ENCODE measurements at regions not wholly inside any gene's neighbourhood (a gene's known extent, or its start where the extent isn't known, plus 50 kb on each side); places are given as distances from the start of the nearest gene placed in this dataset.
"Not testable (repeated sequence)": the region's sequence is repeated elsewhere in the genome, so short reads cannot be mapped to it uniquely, and the experiment has no call there.

- H3K9me3 ChIP-seq (ENCODE audit: control insufficient read depth, insufficient read depth, low read length), result no peaks in the 10 kb centered on the region
Measured at GRCh38 chr7:81383846-81384245, 386.0 kb downstream of the HGF start.

GRCh38 chr7:81374641-81375040, 395.2 kb downstream of the HGF start:
- H3K4me1 ChIP-seq (ENCODE audit: control insufficient read depth, insufficient read depth, low read length); H3K36me3 ChIP-seq (ENCODE audit: control insufficient read depth, insufficient read depth, low read length); H3K27me3 ChIP-seq (ENCODE audit: control insufficient read depth, insufficient read depth, low read length); H3K4me3 ChIP-seq (ENCODE audit: low read depth, low read length); H3K9me3 ChIP-seq (ENCODE audit: control insufficient read depth, insufficient read depth, low read length); H3K9ac ChIP-seq (ENCODE audit: low read depth, low read length): not testable (repeated sequence)

More at GRCh38 chr7:81383846-81384245, 386.0 kb downstream of the HGF start:
- Histone ChIP-seq H3K27me3 (ENCODE audit: control insufficient read depth, insufficient read depth, low read length) (no peaks in the 10 kb centered on the region), H3K4me1 (ENCODE audit: control insufficient read depth, insufficient read depth, low read length) (no peaks in the 10 kb centered on the region), H3K36me3 (ENCODE audit: control insufficient read depth, insufficient read depth, low read length) (no peaks in the 10 kb centered on the region), H3K4me3 (ENCODE audit: low read depth, low read length) (no peak overlapping the region), H3K9ac (ENCODE audit: low read depth, low read length) (no peak overlapping the region)

- Histone ChIP-seq H3K36me3 (ENCODE audit: control insufficient read depth, insufficient read depth, low read length) (no peaks in the 10 kb centered on the region), H3K9me3 (ENCODE audit: control insufficient read depth, insufficient read depth, low read length) (no peaks in the 10 kb centered on the region), H3K9ac (ENCODE audit: low read depth, low read length) (no peak overlapping the region), H3K4me1 (ENCODE audit: control insufficient read depth, insufficient read depth, low read length) (peaks cover 3% of the 10 kb centered on the region), H3K27me3 (ENCODE audit: control insufficient read depth, insufficient read depth, low read length) (no peaks in the 10 kb centered on the region), H3K4me3 (ENCODE audit: low read depth, low read length) (no peak overlapping the region)
Measured at GRCh38 chr7:81370822-81371221, 399.0 kb downstream of the HGF start.

DNA sequence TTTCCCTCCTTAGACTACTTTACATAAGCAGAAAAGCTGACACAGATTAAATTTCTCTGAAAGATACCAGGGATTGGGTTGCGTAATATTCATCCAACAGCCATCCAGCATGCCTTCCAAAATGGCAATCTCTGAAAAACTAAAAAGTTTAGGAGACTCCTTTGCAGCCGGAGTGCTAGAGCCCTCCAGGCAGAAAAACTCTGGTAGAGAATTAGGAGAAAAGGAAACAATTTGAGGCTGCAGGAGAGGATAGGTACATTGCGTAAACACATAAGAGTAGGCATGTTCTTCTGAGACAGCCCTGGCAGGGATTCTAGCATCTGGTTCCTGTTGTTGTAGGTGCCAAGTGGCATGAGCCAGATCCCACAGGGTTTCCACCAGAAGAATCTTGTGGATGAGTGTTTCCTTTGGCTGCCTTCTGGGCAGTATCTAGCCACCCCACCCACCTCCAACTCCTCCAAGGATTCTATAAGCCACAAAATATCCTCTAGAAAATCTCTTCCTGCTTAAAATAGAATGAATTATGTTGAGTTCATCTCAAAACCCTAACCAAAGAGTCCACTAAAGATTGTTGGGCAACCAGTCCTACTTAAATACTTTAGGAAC, 402.4 kb downstream of the HGF start:
- Histone ChIP-seq H3K9ac (ENCODE audit: low read depth, low read length) (no peak overlapping the region), H3K4me1 (ENCODE audit: control insufficient read depth, insufficient read depth, low read length) (peaks cover 3% of the 10 kb centered on the region), H3K27me3 (ENCODE audit: control insufficient read depth, insufficient read depth, low read length) (no peaks in the 10 kb centered on the region), H3K9me3 (ENCODE audit: control insufficient read depth, insufficient read depth, low read length) (no peaks in the 10 kb centered on the region), H3K36me3 (ENCODE audit: control insufficient read depth, insufficient read depth, low read length) (no peaks in the 10 kb centered on the region), H3K4me3 (ENCODE audit: low read depth, low read length) (no peak overlapping the region)

DNA sequence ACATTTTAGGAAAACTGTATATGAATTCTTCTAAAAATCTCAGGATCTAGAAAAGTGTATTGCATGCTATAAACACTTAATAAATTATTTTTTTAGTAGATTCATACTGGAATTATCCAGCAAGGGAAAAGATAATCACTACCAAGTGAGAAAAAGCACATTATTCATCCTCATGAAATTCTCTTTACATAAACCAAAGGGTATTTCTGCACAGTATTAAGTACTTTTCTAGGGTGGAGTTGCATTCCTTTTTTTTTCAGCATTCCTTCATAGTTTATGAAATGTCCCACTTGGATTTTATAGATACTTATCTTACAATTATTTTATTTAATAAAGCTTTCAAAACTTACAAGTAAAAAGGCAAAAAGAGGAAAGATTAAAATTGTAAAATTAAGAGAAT, 403.3 kb downstream of the HGF start:
- no peaks in the 10 kb centered on the region for H3K27me3 ChIP-seq (ENCODE audit: control insufficient read depth, insufficient read depth, low read length)
- no peak overlapping the region for H3K4me3 ChIP-seq (ENCODE audit: low read depth, low read length)
- no peaks in the 10 kb centered on the region for H3K9me3 ChIP-seq (ENCODE audit: control insufficient read depth, insufficient read depth, low read length)
- H3K9ac ChIP-seq (ENCODE audit: low read depth, low read length), result no peak overlapping the region
- peaks cover 3% of the 10 kb centered on the region for H3K4me1 ChIP-seq (ENCODE audit: control insufficient read depth, insufficient read depth, low read length)
- no peaks in the 10 kb centered on the region for H3K36me3 ChIP-seq (ENCODE audit: control insufficient read depth, insufficient read depth, low read length)

DNA sequence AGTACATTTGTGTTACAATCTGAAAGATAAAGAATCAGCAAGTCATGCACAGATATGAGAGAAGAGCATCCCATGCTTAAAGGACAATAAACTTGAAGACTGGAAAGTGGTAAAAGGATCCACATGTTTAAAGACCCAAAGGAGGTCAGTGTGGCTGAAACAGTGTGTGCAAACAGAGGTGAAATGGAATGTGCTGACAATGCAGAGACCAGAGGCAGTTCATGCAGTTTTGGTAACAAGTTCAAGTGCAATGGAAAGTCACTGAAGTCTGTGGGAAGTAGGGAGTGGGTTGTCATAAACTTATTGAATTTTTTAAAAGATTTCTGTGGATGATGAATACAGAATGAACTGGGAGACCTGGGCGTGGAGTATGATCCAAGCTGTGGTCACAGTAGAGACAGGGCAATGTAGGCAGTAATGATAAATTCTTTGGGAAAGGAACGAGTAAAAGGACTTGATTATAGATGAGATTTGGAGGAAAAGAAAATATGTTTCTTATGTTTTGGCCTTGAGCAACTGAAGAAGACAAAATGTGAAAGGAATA, 408.0 kb downstream of the HGF start:
- H3K4me3 ChIP-seq (ENCODE audit: low read depth, low read length), result no peak overlapping the region
- H3K27me3 ChIP-seq (ENCODE audit: control insufficient read depth, insufficient read depth, low read length), result no peaks in the 10 kb centered on the region
- no peaks in the 10 kb centered on the region for H3K36me3 ChIP-seq (ENCODE audit: control insufficient read depth, insufficient read depth, low read length)
- H3K4me1 ChIP-seq (ENCODE audit: control insufficient read depth, insufficient read depth, low read length), result no peaks in the 10 kb centered on the region
- H3K9me3 ChIP-seq (ENCODE audit: control insufficient read depth, insufficient read depth, low read length), result no peaks in the 10 kb centered on the region
- H3K9ac ChIP-seq (ENCODE audit: low read depth, low read length), result no peak overlapping the region

- Histone ChIP-seq H3K9ac (ENCODE audit: low read depth, low read length) (no peak overlapping the region), H3K9me3 (ENCODE audit: control insufficient read depth, insufficient read depth, low read length) (no peaks in the 10 kb centered on the region), H3K4me3 (ENCODE audit: low read depth, low read length) (no peak overlapping the region), H3K36me3 (ENCODE audit: control insufficient read depth, insufficient read depth, low read length) (no peaks in the 10 kb centered on the region), H3K27me3 (ENCODE audit: control insufficient read depth, insufficient read depth, low read length) (no peaks in the 10 kb centered on the region), H3K4me1 (ENCODE audit: control insufficient read depth, insufficient read depth, low read length) (no peaks in the 10 kb centered on the region)
Measured at GRCh38 chr7:81355911-81356310, 413.9 kb downstream of the HGF start.

GRCh38 chr7:81349044-81349443, 420.8 kb downstream of the HGF start:
- Histone ChIP-seq H3K27me3 (ENCODE audit: control insufficient read depth, insufficient read depth, low read length) (no peaks in the 10 kb centered on the region), H3K36me3 (ENCODE audit: control insufficient read depth, insufficient read depth, low read length) (no peaks in the 10 kb centered on the region), H3K9me3 (ENCODE audit: control insufficient read depth, insufficient read depth, low read length) (no peaks in the 10 kb centered on the region), H3K4me1 (ENCODE audit: control insufficient read depth, insufficient read depth, low read length) (no peaks in the 10 kb centered on the region), H3K4me3 (ENCODE audit: low read depth, low read length) (no peak overlapping the region), H3K9ac (ENCODE audit: low read depth, low read length) (no peak overlapping the region)

DNA sequence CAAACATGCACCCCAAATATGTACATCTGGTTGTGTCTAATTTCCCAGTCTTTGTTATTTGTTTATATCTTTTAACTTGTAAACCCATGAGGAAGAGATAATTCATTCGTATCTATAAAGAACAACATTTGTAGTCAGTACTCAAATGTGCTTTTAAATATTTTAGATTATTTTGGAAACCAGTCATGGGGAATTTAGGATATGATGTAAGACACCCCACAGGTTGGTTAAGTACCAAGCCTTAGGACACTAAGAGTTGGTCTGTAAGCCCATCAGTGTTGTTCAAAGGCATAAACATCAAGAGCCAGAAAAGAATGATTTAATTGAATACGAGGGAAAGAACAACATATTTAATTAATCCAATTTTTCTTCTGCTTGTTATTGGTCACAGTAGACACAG, 421.1 kb upstream of the SEMA3C start:
- Histone ChIP-seq H3K27me3 (ENCODE audit: control insufficient read depth, insufficient read depth, low read length) (no peaks in the 10 kb centered on the region), H3K9ac (ENCODE audit: low read depth, low read length) (no peak overlapping the region), H3K9me3 (ENCODE audit: control insufficient read depth, insufficient read depth, low read length) (no peaks in the 10 kb centered on the region), H3K4me3 (ENCODE audit: low read depth, low read length) (no peak overlapping the region), H3K36me3 (ENCODE audit: control insufficient read depth, insufficient read depth, low read length) (no peaks in the 10 kb centered on the region), H3K4me1 (ENCODE audit: control insufficient read depth, insufficient read depth, low read length) (no peaks in the 10 kb centered on the region)

GRCh38 chr7:81333536-81333935, 414.7 kb upstream of the SEMA3C start:
- Histone ChIP-seq H3K36me3 (ENCODE audit: control insufficient read depth, insufficient read depth, low read length) (no peaks in the 10 kb centered on the region), H3K27me3 (ENCODE audit: control insufficient read depth, insufficient read depth, low read length) (no peaks in the 10 kb centered on the region), H3K9ac (ENCODE audit: low read depth, low read length) (no peak overlapping the region), H3K4me1 (ENCODE audit: control insufficient read depth, insufficient read depth, low read length) (no peaks in the 10 kb centered on the region), H3K4me3 (ENCODE audit: low read depth, low read length) (no peak overlapping the region), H3K9me3 (ENCODE audit: control insufficient read depth, insufficient read depth, low read length) (no peaks in the 10 kb centered on the region)

DNA sequence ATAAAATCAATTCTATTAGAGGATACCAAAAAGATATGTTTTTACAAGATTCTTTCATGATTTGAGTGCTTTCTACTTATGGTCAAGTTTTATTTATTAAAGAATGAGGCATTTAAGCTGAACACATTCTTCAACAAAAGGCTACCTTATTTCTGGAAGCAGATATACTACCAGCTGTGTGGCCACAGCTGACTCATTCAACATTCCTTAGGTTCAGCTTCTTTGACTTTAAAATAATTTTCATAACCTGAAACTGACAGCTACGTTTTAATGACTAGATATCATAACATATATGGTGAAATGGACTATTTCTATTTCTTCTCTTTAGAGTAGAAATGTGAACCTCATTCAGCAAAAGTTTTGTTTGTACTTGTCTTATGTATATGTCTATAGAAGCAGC, 414.2 kb upstream of the SEMA3C start:
- Histone ChIP-seq H3K36me3 (ENCODE audit: control insufficient read depth, insufficient read depth, low read length) (no peaks in the 10 kb centered on the region), H3K4me3 (ENCODE audit: low read depth, low read length) (no peak overlapping the region), H3K9ac (ENCODE audit: low read depth, low read length) (no peak overlapping the region), H3K4me1 (ENCODE audit: control insufficient read depth, insufficient read depth, low read length) (no peaks in the 10 kb centered on the region), H3K27me3 (ENCODE audit: control insufficient read depth, insufficient read depth, low read length) (no peaks in the 10 kb centered on the region), H3K9me3 (ENCODE audit: control insufficient read depth, insufficient read depth, low read length) (no peaks in the 10 kb centered on the region)

GRCh38 chr7:81331061-81332018, 412.5 kb upstream of the SEMA3C start:
- no peaks in the 10 kb centered on the region for H3K27me3 ChIP-seq (ENCODE audit: control insufficient read depth, insufficient read depth, low read length)
- no peak overlapping the region for H3K4me3 ChIP-seq (ENCODE audit: low read depth, low read length)
- H3K9me3 ChIP-seq (ENCODE audit: control insufficient read depth, insufficient read depth, low read length), result no peaks in the 10 kb centered on the region
- no peaks in the 10 kb centered on the region for H3K4me1 ChIP-seq (ENCODE audit: control insufficient read depth, insufficient read depth, low read length)
- no peak overlapping the region for H3K9ac ChIP-seq (ENCODE audit: low read depth, low read length)
- H3K36me3 ChIP-seq (ENCODE audit: control insufficient read depth, insufficient read depth, low read length), result no peaks in the 10 kb centered on the region
